Calu3 (cell line): ENCODE measurements at regions not wholly inside any gene's neighbourhood (a gene's known extent, or its start where the extent isn't known, plus 50 kb on each side); places are given as distances from the start of the nearest gene placed in this dataset.

Experiments
- BruUV-seq: library from RNA; stranded (reverse); fragments of 400-500 nt; replicated peaks from 2 replicates; lab custom pipeline; 2021; lab: Mats Ljungman, UMichigan
- CTCF ChIA-PET: fragments of 300-600 bp; sonication (Branson Sonifier 250); formaldehyde crosslinking; loops from one replicate; lab custom pipeline; 2022; ENCODE audit warnings: antibody characterized with exemption; lab: Charles Lee
- DNase-seq: peaks from one replicate; pipeline ENCODE4 v3.0.0; 2022
- H3K27ac Mint-ChIP-seq: one replicate; pipeline ENCODE4 v1.8.0; 2022; ENCODE audit warnings: mixed read lengths; ENCODE audit not compliant: unreplicated experiment
- H3K27me3 Mint-ChIP-seq: one replicate; pipeline ENCODE4 v1.8.0; 2022; ENCODE audit warnings: mixed read lengths; ENCODE audit not compliant: unreplicated experiment
- H3K36me3 Mint-ChIP-seq: one replicate; pipeline ENCODE4 v1.8.0; 2022; ENCODE audit warnings: mild to moderate bottlenecking, moderate library complexity, mixed read lengths; ENCODE audit not compliant: insufficient read depth, unreplicated experiment
- H3K4me1 Mint-ChIP-seq: one replicate; pipeline ENCODE4 v1.8.0; 2022; ENCODE audit warnings: mild to moderate bottlenecking, low read depth, mixed read lengths; ENCODE audit not compliant: unreplicated experiment
- H3K4me3 Mint-ChIP-seq: one replicate; pipeline ENCODE4 v1.8.0; 2022; ENCODE audit warnings: mild to moderate bottlenecking, low read depth, moderate library complexity, mixed read lengths; ENCODE audit not compliant: unreplicated experiment
- H3K9me3 Mint-ChIP-seq: one replicate; pipeline ENCODE4 v1.8.0; 2022; ENCODE audit warnings: low read depth, mixed read lengths; ENCODE audit not compliant: unreplicated experiment
- intact Hi-C: fragments of 100-400 bp; cut with micrococcal nuclease; formaldehyde crosslinking; loops from one replicate; pipeline ENCODE4 v1.10.0; 2022; ENCODE audit not compliant: unreplicated experiment
- TF ChIP-seq, protein P1 (sequence below): fragments of 200-600 bp; IDR thresholded peaks from one replicate; pipeline ENCODE4 v1.8.0; 2022; ENCODE audit warnings: antibody characterized with exemption; ENCODE audit not compliant: unreplicated experiment

DNA sequence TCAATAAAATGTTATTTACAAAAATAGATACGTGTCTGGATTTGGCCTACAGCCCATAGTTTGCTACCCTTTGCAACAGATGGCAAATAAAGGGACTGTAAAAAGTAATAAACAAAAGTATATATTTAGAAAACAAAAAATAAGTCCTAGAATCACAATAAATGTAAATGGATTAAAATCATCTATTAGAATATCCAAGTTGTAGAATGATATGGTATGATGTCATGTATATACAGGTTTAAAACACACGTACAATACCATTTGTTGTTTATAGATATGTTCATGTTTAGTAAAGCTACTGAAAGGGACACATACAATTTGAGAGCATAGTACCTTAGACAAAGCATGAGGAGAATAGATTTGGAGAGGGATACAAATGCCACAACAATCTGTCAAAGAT is 219.5 kb downstream of the BCL11B start:
- no peak overlapping the region for H3K27ac Mint-ChIP-seq
- intact Hi-C loops: no loop called here
- CTCF ChIA-PET: no interaction called here

GRCh38 chr14:99055019-99055418 is 217.0 kb downstream of the BCL11B start:
- no peak overlapping the region for H3K4me3 Mint-ChIP-seq
- H3K27ac Mint-ChIP-seq: no peak overlapping the region
- TF ChIP-seq, protein P1, sequence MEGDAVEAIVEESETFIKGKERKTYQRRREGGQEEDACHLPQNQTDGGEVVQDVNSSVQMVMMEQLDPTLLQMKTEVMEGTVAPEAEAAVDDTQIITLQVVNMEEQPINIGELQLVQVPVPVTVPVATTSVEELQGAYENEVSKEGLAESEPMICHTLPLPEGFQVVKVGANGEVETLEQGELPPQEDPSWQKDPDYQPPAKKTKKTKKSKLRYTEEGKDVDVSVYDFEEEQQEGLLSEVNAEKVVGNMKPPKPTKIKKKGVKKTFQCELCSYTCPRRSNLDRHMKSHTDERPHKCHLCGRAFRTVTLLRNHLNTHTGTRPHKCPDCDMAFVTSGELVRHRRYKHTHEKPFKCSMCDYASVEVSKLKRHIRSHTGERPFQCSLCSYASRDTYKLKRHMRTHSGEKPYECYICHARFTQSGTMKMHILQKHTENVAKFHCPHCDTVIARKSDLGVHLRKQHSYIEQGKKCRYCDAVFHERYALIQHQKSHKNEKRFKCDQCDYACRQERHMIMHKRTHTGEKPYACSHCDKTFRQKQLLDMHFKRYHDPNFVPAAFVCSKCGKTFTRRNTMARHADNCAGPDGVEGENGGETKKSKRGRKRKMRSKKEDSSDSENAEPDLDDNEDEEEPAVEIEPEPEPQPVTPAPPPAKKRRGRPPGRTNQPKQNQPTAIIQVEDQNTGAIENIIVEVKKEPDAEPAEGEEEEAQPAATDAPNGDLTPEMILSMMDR: no peak
- H3K27me3 Mint-ChIP-seq: no peaks in the 10 kb centered on the region
- H3K36me3 Mint-ChIP-seq: no peaks in the 10 kb centered on the region
- no TSS peak for BruUV-seq
- peaks cover 9% of the 10 kb centered on the region for H3K9me3 Mint-ChIP-seq
- CTCF ChIA-PET: interaction anchor here (0.6 kb wide), 1 partner anchor 75 kb away, joined by 5 read pairs; no protein-coding TSS in a partner anchor
- intact Hi-C loops: no loop called here
- DNase-seq: peak; percentile 15
- H3K4me1 Mint-ChIP-seq: no peaks in the 10 kb centered on the region

More for the DNA sequence above, 219.5 kb downstream of the BCL11B start:
- no peak for DNase-seq
- Mint-ChIP-seq H3K4me1 (no peaks in the 10 kb centered on the region), H3K9me3 (peaks cover 9% of the 10 kb centered on the region), H3K4me3 (no peak overlapping the region), H3K36me3 (no peaks in the 10 kb centered on the region), H3K27me3 (no peaks in the 10 kb centered on the region)
- BruUV-seq: no TSS peak
- TF ChIP-seq, protein P1: no peak

DNA sequence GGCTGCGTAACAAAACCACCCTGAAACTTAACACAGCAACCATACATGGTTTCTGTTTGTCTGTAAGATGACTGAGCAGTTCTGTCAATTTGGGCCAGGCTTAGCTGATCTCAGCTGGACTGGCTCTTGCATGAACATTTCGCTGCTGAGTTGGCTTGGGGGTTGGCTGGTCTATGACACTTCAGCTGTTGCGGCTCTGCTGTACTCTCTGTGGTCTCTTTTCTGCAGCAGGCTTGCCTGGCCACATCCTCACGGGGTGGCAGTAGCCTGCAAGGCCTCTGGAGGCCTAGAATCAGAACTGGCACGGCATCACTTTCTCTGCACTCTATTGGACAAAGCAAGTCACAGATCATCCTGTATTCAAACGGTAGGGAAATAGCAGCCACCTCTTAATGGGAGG is 216.2 kb downstream of the BCL11B start:
- TF ChIP-seq, protein P1: no peak
- H3K9me3 Mint-ChIP-seq: peaks cover 9% of the 10 kb centered on the region
- CTCF ChIA-PET: no interaction called here
- H3K27me3 Mint-ChIP-seq: no peaks in the 10 kb centered on the region
- no peak overlapping the region for H3K4me3 Mint-ChIP-seq
- no peak for DNase-seq
- H3K36me3 Mint-ChIP-seq: no peaks in the 10 kb centered on the region
- H3K27ac Mint-ChIP-seq: no peak overlapping the region
- no TSS peak for BruUV-seq
- intact Hi-C loops: no loop called here
- H3K4me1 Mint-ChIP-seq: no peaks in the 10 kb centered on the region

DNA sequence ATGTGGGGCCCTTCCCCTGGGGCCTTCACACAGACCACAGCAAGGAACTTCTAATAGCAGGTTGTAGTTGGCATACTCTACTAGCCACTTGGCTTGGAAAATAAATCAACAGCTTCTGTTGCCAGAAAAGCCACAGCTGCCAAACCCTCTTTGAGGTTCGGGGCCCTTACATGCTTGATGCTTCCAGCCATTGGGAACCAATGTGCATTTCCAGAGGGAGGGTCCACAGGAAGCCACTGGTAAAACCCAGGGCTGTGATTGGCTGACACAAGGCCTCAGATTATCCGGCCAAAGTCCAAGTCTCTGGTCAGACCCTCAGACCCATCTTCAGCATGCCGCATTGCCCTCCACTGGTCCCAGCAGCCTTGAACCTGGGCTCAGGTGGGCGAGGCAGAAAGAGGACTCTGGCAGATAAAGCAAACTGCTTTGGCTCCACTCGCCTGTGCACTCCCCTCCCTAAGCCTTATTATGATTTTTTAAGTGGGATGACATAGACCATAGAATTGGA is 214.4 kb downstream of the BCL11B start:
- DNase-seq: no peak
- no peak overlapping the region for H3K4me3 Mint-ChIP-seq
- CTCF ChIA-PET: no interaction called here
- TF ChIP-seq, protein P1: no peak
- H3K27me3 Mint-ChIP-seq: no peaks in the 10 kb centered on the region
- BruUV-seq: no TSS peak
- H3K9me3 Mint-ChIP-seq: no peaks in the 10 kb centered on the region
- H3K4me1 Mint-ChIP-seq: no peaks in the 10 kb centered on the region
- intact Hi-C loops: no loop called here
- H3K36me3 Mint-ChIP-seq: no peaks in the 10 kb centered on the region
- no peak overlapping the region for H3K27ac Mint-ChIP-seq
